Stimulated activated CD4-positive, alpha-beta T cell treated with anti-CD3 and anti-CD28 coated beads, TNF-alpha, amount 100 ng/mL, for 1 hour (primary cell): ENCODE measurements at regions not wholly inside any gene's neighbourhood (a gene's known extent, or its start where the extent isn't known, plus 50 kb on each side); places are given as distances from the start of the nearest gene placed in this dataset.

Experiments
- DNase-seq, 3 donors: peaks; one replicate each; pipeline ENCODE4 v3.0.0-alpha.2; 2020; ENCODE audit warnings: low read depth in 3 of 3, low spot score in 1 of 3

GRCh38 chr2:41647468-41648050 lies 400.3 kb upstream of the PKDCC start:
- no peak for DNase-seq

- DNase-seq: no peak
Observed at GRCh38 chr2:41657226-41657625, 390.6 kb upstream of the PKDCC start.

GRCh38 chr2:41659758-41660157 lies 388.1 kb upstream of the PKDCC start:
- DNase-seq: no peak

- DNase-seq: no peak
Observed at GRCh38 chr2:41662461-41662860, 385.4 kb upstream of the PKDCC start.

GRCh38 chr2:41663056-41663455 lies 384.8 kb upstream of the PKDCC start:
- DNase-seq: no peak

- no peak for DNase-seq
Observed at GRCh38 chr2:41668529-41668928, 379.3 kb upstream of the PKDCC start.

GRCh38 chr2:41678639-41679038 lies 369.2 kb upstream of the PKDCC start:
- no peak for DNase-seq

- no peak for DNase-seq
Observed at GRCh38 chr2:41686156-41686555, 361.7 kb upstream of the PKDCC start.

- no peak for DNase-seq
Observed at GRCh38 chr2:41691561-41691960, 356.3 kb upstream of the PKDCC start.

- no peak for DNase-seq
Observed at GRCh38 chr2:41694536-41695049, 353.2 kb upstream of the PKDCC start.

- DNase-seq: no peak
Observed at GRCh38 chr2:41695198-41696113, 352.4 kb upstream of the PKDCC start.

- DNase-seq: no peak
Observed at GRCh38 chr2:41697389-41697788, 350.4 kb upstream of the PKDCC start.

GRCh38 chr2:41698678-41699422 lies 349.0 kb upstream of the PKDCC start:
- no peak for DNase-seq

- no peak for DNase-seq
Observed at GRCh38 chr2:41701231-41701630, 346.6 kb upstream of the PKDCC start.

- no peak for DNase-seq
Observed at GRCh38 chr2:41703123-41703522, 344.7 kb upstream of the PKDCC start.

- no peak for DNase-seq
Observed at GRCh38 chr2:41705634-41706033, 342.2 kb upstream of the PKDCC start.

- no peak for DNase-seq
Observed at GRCh38 chr2:41706286-41706685, 341.5 kb upstream of the PKDCC start.

GRCh38 chr2:41707790-41708451 lies 339.9 kb upstream of the PKDCC start:
- DNase-seq: no peak

GRCh38 chr2:41709702-41710599 lies 337.9 kb upstream of the PKDCC start:
- DNase-seq: no peak

GRCh38 chr2:41710944-41711343 lies 336.9 kb upstream of the PKDCC start:
- no peak for DNase-seq
